ENCODE measurements at regions not wholly inside any gene's neighbourhood (a gene's known extent, or its start where the extent isn't known, plus 50 kb on each side); places are given as distances from the start of the nearest gene placed in this dataset.

DNA sequence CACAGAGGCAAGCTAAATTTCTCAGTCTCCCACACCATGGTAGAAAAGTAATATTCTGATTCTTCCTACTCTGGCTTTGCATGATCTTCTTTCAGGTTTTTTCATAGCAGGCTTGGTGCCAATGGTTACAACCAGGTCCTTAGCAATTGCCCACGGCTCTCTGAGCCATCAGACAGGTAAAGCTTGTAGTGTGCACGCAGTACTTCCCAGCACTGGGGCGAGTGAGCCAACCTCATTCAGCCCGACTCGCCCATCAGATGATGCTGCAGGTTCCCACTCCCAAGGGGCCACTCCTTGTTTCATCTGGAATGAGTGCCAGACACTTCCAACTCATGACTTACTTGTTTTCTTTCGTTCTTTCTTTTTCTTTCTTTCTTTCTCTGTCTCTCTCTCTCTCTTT, 78.3 kb downstream of the PERP start:
- no peak for TF ChIP-seq ZBTB7A (IDR thresholded peaks at IDR 0.05; ENCODE audit: low read depth)

DNA sequence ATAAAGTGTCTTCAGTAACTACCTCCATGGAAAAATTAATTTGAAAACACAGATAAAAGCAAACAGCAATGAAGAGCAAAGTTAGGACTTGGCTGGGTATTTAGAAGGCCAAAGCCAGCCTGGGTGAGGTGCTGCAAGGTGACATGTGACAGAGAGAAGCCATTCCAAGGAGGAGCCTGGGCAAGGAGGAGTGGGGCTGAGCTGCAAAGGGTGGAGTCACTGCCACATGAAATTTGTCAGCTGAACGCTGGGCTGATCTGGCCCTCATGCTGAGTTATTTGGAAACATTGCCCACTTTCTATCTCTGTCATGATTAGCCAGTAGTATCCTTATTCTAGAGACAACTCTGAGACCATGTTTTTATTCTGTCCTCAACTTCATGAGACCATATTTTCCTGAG, 76.3 kb downstream of the PERP start:
- TF ChIP-seq TCF12 (IDR thresholded peaks at IDR 0.05; ENCODE audit: low read depth): no peak
- TF ChIP-seq, protein P1, sequence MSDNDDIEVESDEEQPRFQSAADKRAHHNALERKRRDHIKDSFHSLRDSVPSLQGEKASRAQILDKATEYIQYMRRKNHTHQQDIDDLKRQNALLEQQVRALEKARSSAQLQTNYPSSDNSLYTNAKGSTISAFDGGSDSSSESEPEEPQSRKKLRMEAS (IDR thresholded peaks at IDR 0.05): no peak
- no peak for TF ChIP-seq TEAD4 (IDR thresholded peaks at IDR 0.05)
- no peak for TF ChIP-seq EP300 (IDR thresholded peaks at IDR 0.05; ENCODE audit: borderline replicate concordance)
- TF ChIP-seq, protein P2, sequence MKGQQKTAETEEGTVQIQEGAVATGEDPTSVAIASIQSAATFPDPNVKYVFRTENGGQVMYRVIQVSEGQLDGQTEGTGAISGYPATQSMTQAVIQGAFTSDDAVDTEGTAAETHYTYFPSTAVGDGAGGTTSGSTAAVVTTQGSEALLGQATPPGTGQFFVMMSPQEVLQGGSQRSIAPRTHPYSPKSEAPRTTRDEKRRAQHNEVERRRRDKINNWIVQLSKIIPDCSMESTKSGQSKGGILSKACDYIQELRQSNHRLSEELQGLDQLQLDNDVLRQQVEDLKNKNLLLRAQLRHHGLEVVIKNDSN (IDR thresholded peaks at IDR 0.05): no peak
- TF ChIP-seq ZBTB7A (IDR thresholded peaks at IDR 0.05; ENCODE audit: low read depth): no peak
- TF ChIP-seq TAF1 (IDR thresholded peaks at IDR 0.05; ENCODE audit: low read depth): no peak
- no peak for TF ChIP-seq CREB1 (IDR thresholded peaks at IDR 0.05; ENCODE audit: low read depth)
- TF ChIP-seq CEBPB (IDR thresholded peaks at IDR 0.05): no peak
- no peak for TF ChIP-seq FOXM1 (IDR thresholded peaks at IDR 0.05; ENCODE audit: borderline replicate concordance, low read depth)
- TF ChIP-seq EGR1 (IDR thresholded peaks at IDR 0.05): no peak
- no peak for TF ChIP-seq NFIC (IDR thresholded peaks at IDR 0.05)
- TF ChIP-seq, protein P3, sequence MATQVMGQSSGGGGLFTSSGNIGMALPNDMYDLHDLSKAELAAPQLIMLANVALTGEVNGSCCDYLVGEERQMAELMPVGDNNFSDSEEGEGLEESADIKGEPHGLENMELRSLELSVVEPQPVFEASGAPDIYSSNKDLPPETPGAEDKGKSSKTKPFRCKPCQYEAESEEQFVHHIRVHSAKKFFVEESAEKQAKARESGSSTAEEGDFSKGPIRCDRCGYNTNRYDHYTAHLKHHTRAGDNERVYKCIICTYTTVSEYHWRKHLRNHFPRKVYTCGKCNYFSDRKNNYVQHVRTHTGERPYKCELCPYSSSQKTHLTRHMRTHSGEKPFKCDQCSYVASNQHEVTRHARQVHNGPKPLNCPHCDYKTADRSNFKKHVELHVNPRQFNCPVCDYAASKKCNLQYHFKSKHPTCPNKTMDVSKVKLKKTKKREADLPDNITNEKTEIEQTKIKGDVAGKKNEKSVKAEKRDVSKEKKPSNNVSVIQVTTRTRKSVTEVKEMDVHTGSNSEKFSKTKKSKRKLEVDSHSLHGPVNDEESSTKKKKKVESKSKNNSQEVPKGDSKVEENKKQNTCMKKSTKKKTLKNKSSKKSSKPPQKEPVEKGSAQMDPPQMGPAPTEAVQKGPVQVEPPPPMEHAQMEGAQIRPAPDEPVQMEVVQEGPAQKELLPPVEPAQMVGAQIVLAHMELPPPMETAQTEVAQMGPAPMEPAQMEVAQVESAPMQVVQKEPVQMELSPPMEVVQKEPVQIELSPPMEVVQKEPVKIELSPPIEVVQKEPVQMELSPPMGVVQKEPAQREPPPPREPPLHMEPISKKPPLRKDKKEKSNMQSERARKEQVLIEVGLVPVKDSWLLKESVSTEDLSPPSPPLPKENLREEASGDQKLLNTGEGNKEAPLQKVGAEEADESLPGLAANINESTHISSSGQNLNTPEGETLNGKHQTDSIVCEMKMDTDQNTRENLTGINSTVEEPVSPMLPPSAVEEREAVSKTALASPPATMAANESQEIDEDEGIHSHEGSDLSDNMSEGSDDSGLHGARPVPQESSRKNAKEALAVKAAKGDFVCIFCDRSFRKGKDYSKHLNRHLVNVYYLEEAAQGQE (IDR thresholded peaks at IDR 0.05; ENCODE audit: low read depth): no peak
- TF ChIP-seq RAD21 (IDR thresholded peaks at IDR 0.05; ENCODE audit: low read depth): no peak
- no peak for TF ChIP-seq YY1 (IDR thresholded peaks at IDR 0.05; ENCODE audit: low read depth)

DNA sequence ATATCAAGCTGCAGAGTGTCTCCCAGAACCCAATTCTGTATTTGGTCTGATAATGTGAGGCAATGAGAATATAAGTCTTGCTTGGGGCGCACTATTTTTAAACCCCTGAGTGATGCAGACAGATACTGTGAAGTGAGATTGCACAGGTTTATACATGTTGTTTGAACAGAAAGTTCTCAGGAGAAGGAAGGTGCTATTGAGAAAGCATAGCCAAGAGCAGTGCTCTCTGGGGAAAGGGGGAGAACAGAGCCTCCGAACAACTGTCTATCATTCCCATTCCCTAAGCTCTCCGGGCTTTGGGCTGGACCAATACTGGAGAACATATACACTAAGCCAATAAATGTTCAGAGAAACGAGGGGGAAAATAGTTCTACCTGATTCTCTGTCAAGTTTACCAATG, 75.8 kb downstream of the PERP start:
- TF ChIP-seq TEAD4 (IDR thresholded peaks at IDR 0.05) (no peak), CEBPB (IDR thresholded peaks at IDR 0.05) (no peak), EP300 (IDR thresholded peaks at IDR 0.05; ENCODE audit: borderline replicate concordance) (no peak)
- TF ChIP-seq, protein P2 (IDR thresholded peaks at IDR 0.05): no peak
- TF ChIP-seq, protein P1 (IDR thresholded peaks at IDR 0.05): no peak

DNA sequence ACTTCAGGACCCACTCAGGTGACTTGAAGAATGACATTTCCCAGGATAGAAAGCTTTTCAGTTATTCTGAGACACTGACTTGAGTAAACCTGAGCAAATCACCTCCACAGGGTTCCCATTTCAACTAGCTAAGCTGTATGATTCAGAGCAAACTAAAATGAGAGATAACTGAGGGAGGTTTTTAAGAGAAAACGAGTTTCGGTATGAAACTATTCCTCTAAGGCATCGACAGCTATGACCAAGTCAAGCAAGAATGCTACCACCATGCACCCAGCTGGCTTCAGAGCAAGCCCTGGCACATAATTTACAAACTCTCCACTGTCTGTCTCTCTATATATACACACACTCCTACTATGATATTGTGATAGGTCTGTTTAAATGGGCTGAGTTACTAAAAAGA, 75.4 kb downstream of the PERP start:
- TF ChIP-seq EGR1 (IDR thresholded peaks at IDR 0.05) (no peak), CREB1 (IDR thresholded peaks at IDR 0.05; ENCODE audit: low read depth) (no peak)

DNA sequence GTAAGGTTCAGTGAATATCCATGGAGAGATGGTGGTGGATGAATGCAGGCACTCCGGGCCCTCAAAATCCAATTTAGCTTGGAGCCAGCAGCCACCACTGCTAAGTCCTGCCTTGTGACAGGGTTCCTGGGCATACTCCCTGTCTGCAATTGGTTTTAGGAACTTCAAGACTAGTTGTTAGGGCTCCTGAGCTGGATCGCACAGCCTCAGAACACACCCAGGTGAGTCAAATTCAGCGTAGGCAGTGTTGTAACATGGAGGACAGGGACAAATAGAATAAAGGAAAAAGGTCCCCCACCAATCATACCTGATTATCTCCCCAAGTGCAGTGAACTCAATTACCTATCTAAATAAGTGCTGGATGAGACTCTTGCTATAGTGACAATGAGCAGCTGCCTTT, 74.6 kb downstream of the PERP start:
- no peak for TF ChIP-seq FOXM1 (IDR thresholded peaks at IDR 0.05; ENCODE audit: borderline replicate concordance, low read depth)
- no peak for TF ChIP-seq CREB1 (IDR thresholded peaks at IDR 0.05; ENCODE audit: low read depth)

DNA sequence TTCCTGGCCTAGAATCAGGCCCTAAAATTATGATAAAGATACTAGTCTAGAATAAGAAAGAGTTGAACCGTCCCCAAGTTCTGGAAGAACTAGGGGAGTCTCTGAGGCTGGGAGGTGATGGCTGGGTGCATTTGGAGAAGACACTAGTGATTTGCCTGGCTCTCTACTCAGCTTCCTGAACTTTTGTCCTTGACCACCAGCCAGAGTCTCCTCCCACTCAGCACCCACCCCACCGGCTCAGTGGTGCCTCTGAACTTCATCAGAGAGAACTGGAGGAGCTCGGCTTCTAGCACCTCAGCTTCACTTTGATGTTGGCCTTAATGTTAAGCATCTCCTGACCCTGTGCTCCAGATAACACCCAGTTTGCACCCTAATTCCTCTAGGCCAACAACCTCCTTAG, 73.0 kb downstream of the PERP start:
- TF ChIP-seq RAD21 (IDR thresholded peaks at IDR 0.05; ENCODE audit: low read depth) (no peak), FOXM1 (IDR thresholded peaks at IDR 0.05; ENCODE audit: borderline replicate concordance, low read depth) (no peak), NFIC (IDR thresholded peaks at IDR 0.05) (no peak), ZBTB7A (IDR thresholded peaks at IDR 0.05; ENCODE audit: low read depth) (no peak)

DNA sequence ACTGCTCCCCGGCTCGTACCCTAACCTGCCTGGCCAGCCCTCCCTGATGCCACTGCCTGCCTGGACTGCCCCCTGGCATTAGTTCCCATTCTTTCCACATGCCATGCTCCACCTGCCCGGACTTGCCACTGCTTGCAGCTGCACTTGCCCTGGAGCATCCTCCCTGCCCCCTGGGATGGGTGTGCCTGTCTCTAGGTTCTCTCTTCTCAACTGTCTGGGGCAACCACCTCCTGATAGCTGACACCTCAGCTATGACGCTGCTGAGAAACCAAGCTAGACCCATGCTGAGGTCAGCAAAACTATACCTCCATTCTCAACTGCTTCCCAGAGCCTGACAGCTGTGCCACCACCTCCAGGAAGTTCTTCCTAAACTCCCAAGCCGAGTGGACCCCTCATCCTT, 72.1 kb downstream of the PERP start:
- TF ChIP-seq FOXM1 (IDR thresholded peaks at IDR 0.05; ENCODE audit: borderline replicate concordance, low read depth) (no peak), ZBTB7A (IDR thresholded peaks at IDR 0.05; ENCODE audit: low read depth) (no peak), YY1 (IDR thresholded peaks at IDR 0.05; ENCODE audit: low read depth) (no peak), TEAD4 (IDR thresholded peaks at IDR 0.05) (no peak), EGR1 (IDR thresholded peaks at IDR 0.05) (no peak), EP300 (IDR thresholded peaks at IDR 0.05; ENCODE audit: borderline replicate concordance) (no peak), TCF12 (IDR thresholded peaks at IDR 0.05; ENCODE audit: low read depth) (no peak), RAD21 (IDR thresholded peaks at IDR 0.05; ENCODE audit: low read depth) (no peak), CREB1 (IDR thresholded peaks at IDR 0.05; ENCODE audit: low read depth) (no peak), NFIC (IDR thresholded peaks at IDR 0.05) (no peak)
- TF ChIP-seq, protein P3 (IDR thresholded peaks at IDR 0.05; ENCODE audit: low read depth): no peak
- TF ChIP-seq, protein P2 (IDR thresholded peaks at IDR 0.05): no peak
- TF ChIP-seq, protein P1 (IDR thresholded peaks at IDR 0.05): no peak

Measured in Ishikawa (cell line).